Fibroblast of the aortic adventitia (primary cell): ENCODE measurements at regions not wholly inside any gene's neighbourhood (a gene's known extent, or its start where the extent isn't known, plus 50 kb on each side); places are given as distances from the start of the nearest gene placed in this dataset.

ENCODE experiments used
- DNase-seq: peaks from one replicate; pipeline ENCODE4 v3.0.0-alpha.2; 2010; ENCODE audit warnings: low read depth
- H3K4me3 ChIP-seq: 2 replicates; pipeline ENCODE4 v1.5.1; 2011; ENCODE audit warnings: low read depth, mild to moderate bottlenecking, control low read depth, low read length, moderate library complexity
- TF ChIP-seq, protein P1 (sequence below): IDR thresholded peaks from 2 replicates; pipeline ENCODE4 v1.5.1; 2011; ENCODE audit warnings: mild to moderate bottlenecking, low read length, control low read depth, inconsistent platforms; ENCODE audit not compliant: insufficient read depth

DNA sequence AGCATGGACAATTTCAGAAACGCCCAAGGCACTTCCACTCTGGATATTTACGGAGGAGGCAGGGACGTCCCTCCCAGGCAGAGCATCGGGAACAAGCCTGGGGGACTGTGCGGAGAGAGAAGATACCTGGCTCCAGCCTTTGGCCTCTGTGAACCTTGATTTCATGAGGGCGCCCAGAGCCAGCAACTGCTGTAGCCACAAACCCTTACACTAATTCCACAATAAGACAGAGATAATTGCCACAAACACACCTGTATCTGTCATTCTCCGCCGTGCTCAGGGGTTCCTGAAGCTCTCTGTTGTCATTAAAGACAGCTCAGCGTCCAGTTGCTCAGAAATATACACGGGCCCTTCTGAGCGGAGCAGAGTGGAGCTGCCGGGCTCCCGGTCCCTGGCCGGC is 1292.1 kb downstream of the TBC1D22A start:
- H3K4me3 ChIP-seq, result no peak overlapping the region
- no peak for DNase-seq
- TF ChIP-seq, protein P1, sequence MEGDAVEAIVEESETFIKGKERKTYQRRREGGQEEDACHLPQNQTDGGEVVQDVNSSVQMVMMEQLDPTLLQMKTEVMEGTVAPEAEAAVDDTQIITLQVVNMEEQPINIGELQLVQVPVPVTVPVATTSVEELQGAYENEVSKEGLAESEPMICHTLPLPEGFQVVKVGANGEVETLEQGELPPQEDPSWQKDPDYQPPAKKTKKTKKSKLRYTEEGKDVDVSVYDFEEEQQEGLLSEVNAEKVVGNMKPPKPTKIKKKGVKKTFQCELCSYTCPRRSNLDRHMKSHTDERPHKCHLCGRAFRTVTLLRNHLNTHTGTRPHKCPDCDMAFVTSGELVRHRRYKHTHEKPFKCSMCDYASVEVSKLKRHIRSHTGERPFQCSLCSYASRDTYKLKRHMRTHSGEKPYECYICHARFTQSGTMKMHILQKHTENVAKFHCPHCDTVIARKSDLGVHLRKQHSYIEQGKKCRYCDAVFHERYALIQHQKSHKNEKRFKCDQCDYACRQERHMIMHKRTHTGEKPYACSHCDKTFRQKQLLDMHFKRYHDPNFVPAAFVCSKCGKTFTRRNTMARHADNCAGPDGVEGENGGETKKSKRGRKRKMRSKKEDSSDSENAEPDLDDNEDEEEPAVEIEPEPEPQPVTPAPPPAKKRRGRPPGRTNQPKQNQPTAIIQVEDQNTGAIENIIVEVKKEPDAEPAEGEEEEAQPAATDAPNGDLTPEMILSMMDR, result no peak

DNA sequence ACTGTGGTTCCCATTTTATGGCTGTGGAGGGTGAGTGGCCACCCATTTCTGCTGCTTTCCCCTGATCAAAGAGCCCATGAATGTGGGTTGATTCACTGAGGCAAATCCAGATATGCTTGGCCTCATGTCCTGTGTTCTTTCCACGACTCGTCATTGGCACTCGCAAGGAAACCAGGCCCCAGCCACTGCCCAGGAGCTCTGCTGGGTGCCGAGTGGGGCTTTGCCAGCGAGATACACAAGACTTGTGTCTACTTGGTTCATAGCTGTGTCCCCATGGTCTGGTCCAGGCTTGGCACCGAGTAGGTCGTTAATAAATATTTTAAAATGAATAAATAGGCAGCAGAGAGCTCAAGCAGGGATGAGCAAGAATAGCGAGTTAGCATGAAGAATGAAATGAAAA is 1291.5 kb downstream of the TBC1D22A start:
- H3K4me3 ChIP-seq, result no peak overlapping the region
- no peak for DNase-seq
- TF ChIP-seq, protein P1, result no peak

DNA sequence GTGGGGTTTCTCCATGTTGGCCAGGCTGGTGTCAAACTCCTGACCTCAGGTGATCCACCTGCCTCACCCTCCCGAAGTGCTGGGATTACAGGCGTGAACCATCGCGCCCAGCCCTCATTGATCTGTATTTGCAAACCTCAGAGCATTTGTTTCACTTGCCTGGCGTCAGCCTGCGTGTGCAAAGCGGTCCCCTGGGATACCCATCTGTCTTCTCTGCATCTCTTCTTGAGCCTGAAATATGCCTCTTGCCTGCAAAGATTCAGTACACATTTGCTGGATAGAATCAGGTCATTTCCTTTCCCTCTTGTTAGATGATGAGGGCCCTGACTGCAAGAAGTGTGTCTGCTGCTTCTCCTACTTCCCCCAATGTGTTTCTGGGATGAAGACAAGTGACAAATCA is 1291.0 kb downstream of the TBC1D22A start:
- no peak for DNase-seq
- no peak overlapping the region for H3K4me3 ChIP-seq
- TF ChIP-seq, protein P1, result no peak

DNA sequence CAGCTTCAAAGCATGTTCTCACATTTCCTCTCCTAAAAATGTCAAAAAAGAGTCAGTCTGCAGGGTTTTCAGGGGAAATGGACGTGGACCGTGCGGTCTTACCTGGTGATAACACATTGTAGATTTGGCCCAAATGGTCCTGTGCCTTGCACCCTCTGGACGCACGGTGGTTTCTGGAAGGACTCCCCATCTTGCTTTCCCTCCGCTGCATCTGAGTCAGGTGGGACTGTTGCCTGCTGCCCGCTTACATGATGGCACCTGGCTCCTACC is 1290.1 kb downstream of the TBC1D22A start:
- DNase-seq, result no peak
- H3K4me3 ChIP-seq, result no peak overlapping the region
- TF ChIP-seq, protein P1, result no peak

DNA sequence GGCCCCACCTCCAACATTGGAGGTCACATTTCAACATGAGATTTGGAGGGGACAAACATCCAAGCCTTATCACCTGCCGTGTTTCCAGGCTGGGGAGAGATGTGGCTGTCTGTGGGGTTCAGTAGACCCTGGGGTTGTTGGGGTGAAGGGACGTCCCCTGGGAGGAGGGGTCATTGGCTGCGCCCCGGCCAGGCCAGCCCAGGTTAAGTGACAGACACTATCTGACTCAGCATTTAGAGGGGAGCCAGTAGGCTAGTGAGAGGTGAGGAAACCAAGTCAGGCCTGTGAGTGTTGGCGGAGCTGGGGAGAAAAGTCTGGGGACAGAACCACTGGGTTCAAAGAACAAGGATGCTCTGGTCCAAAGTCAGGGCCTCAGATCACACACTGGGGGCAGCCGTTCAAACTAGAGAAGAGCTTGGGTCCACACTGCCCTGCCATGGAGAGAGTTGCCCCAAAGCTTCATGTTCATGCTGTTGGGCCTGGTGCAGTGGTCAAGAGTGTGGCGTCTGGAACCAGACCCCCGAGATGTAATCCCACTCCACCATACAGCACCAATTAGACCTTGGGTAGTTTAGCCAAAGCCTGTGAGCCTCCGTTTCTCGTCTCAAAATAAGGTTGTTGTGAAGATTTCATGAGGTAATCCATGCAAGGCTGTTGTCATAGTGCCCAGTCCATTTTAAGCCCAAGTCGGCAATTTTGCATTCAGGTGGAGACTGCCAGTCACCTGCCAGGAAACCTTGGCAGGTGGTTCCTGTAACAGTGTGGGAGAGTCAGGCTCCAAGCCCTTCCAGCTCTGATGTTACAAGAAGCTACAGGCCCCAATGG is 1289.6 kb downstream of the TBC1D22A start:
- TF ChIP-seq, protein P1, result no peak
- DNase-seq, result no peak
- no peak overlapping the region for H3K4me3 ChIP-seq

DNA sequence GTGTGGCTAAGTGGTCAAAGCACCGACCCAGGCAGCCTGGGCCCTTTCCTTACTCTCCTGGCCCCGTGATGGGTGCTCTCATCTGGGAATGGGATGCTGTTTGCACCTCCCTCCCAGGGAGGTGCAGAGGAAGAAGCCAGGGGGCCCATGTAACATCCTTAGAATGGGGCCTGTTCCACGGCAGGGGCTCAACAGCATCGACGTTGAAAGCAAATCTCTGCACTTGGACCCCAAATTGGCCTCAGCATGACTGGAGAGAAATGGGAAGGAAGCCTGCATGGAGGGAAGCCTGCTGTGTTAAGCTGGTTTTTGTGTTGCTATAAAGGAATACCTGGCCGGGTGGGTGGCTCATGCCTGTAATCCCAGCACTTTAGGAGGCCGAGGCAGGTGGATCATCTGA is 1288.4 kb downstream of the TBC1D22A start:
- no peak for DNase-seq
- H3K4me3 ChIP-seq, result no peak overlapping the region
- TF ChIP-seq, protein P1, result no peak

DNA sequence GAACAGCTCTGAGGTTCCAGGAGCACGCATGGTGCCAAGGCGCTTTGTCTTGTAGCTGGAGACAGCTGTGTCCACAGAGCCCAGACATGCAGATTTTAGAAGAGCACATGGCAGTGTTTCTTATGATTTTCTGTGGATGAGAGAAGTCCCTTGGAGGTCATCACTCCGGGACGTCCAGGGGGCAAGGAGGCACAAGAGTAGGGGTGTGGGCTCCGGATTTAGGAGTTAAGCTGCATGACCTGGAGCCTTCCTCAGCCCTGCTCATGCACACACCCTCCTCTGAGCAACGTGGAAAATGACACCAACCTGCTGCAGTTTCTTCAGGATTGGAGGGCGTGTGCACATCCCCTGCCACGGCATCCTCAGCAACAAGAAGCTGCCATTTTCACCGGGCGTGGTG is 1286.7 kb downstream of the TBC1D22A start:
- no peak overlapping the region for H3K4me3 ChIP-seq
- TF ChIP-seq, protein P1, result no peak
- DNase-seq, result no peak
